Fibroblast of villous mesenchyme (primary cell): ENCODE measurements at regions not wholly inside any gene's neighbourhood (a gene's known extent, or its start where the extent isn't known, plus 50 kb on each side); places are given as distances from the start of the nearest gene placed in this dataset.

Source experiments
- DNase-seq: peaks from one replicate; pipeline ENCODE4 v3.0.0-alpha.2; 2010; ENCODE audit warnings: low read depth
- H3K4me3 ChIP-seq: 2 replicates; pipeline ENCODE4 v1.5.1; 2011; ENCODE audit warnings: low read depth, mild to moderate bottlenecking, low read length
- TF ChIP-seq, protein P1 (sequence below): IDR thresholded peaks from 2 replicates; pipeline ENCODE4 v1.5.1; 2012; ENCODE audit warnings: low read depth, mild to moderate bottlenecking, low read length; ENCODE audit not compliant: insufficient read depth

- no peak overlapping the region for H3K4me3 ChIP-seq
- TF ChIP-seq, protein P1, sequence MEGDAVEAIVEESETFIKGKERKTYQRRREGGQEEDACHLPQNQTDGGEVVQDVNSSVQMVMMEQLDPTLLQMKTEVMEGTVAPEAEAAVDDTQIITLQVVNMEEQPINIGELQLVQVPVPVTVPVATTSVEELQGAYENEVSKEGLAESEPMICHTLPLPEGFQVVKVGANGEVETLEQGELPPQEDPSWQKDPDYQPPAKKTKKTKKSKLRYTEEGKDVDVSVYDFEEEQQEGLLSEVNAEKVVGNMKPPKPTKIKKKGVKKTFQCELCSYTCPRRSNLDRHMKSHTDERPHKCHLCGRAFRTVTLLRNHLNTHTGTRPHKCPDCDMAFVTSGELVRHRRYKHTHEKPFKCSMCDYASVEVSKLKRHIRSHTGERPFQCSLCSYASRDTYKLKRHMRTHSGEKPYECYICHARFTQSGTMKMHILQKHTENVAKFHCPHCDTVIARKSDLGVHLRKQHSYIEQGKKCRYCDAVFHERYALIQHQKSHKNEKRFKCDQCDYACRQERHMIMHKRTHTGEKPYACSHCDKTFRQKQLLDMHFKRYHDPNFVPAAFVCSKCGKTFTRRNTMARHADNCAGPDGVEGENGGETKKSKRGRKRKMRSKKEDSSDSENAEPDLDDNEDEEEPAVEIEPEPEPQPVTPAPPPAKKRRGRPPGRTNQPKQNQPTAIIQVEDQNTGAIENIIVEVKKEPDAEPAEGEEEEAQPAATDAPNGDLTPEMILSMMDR = no peak
- no peak for DNase-seq
Measured at GRCh38 chr5:2505217-2505616, 246.3 kb downstream of the IRX2 start.

DNA sequence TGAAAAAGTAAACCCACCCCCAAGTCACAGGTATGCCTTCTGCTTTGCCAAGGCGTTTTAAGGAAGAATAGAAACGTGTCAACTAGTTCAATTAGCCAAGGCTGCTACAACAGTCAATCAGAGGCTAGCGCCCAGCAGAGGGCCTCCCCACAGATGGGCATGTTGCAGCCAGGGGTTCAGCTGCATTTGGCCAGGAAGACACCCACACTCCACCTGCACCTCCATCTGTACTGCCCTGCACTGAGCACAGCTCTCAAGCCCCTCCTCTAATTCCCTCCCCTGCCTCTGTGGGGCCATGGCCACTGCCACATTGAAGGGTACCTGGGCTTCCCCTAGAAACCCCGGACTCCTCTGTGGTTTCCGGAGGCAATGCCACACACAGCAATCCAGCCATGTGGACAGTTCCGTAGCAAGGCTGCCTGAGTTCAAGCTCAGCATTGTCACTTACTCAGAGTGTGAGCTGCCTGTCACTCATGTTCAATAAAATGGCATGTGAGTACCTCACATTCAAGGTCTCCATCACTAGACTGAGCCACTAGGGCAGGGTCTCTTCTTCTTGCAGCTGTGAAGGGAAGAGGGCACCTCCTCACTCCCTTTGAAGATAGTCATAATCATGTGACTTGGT, 248.4 kb downstream of the IRX2 start:
- TF ChIP-seq, protein P1 = no peak
- DNase-seq = no peak
- H3K4me3 ChIP-seq = no peak overlapping the region

DNA sequence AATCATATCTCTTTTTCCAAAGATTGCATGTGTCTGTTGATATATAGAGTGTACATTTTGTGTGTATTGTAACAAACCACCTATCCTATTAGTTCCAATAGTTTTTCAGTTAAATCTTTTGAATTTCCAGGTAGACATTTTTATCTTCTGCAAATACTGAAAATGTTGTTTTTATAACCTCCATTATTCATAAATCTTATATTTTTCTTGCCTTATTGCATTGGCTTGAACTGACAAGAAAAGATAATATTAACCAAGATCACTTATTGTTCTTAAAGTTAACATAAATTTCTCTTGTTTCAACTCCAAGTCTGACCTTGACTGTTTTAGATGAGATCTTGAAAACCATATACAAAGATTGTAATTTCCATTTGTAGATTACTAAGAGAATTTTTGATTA, 251.6 kb downstream of the IRX2 start:
- H3K4me3 ChIP-seq = no peak overlapping the region
- TF ChIP-seq, protein P1 = no peak
- DNase-seq = no peak

GRCh38 chr5:2496891-2497290, 254.6 kb downstream of the IRX2 start:
- TF ChIP-seq, protein P1 = no peak
- H3K4me3 ChIP-seq = no peak overlapping the region
- DNase-seq = no peak

DNA sequence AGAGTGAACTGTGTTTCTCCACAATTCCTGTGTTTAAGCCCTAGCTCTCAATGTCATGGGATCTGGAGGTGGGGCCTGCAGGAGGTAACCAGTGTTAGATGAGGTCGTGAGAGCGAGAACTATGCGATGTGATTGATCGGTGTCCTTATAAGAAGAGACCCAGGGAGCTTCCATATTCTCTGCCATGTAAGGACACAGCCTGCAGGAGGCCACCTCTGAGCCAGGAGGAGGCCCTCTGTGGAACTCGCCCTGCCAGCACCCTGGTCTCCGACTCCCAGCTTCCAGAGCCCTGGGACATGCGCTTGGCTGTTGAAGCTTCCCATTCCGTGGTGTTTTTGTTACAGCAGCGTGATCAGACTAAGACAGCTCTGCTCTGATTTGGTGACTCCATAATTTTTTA, 255.4 kb downstream of the IRX2 start:
- TF ChIP-seq, protein P1 = no peak
- no peak for DNase-seq
- no peak overlapping the region for H3K4me3 ChIP-seq

- no peak overlapping the region for H3K4me3 ChIP-seq
- TF ChIP-seq, protein P1 = no peak
- no peak for DNase-seq
Measured at GRCh38 chr5:2493356-2493755, 258.1 kb downstream of the IRX2 start.

DNA sequence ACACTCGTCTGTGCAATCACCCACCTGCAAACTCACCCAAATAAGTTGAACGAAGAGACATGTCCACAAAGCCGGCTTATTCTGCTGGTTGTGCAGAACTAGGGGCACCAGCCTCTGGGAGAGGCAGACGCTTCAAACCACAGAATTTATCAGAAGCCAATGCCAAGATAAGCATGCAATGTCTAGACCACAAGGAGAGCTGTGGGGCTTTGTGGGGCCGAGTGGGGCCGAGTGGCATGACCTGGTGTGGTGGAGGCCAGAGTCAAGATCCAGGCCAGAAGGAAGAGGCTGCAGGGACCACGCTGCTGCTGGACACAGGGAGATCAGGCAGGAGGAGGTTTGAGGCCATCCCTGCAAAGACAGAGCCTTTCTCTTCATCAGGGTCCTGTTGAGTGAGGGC, 259.0 kb downstream of the IRX2 start:
- TF ChIP-seq, protein P1 = no peak
- no peak for DNase-seq
- H3K4me3 ChIP-seq = no peak overlapping the region
